Fibroblast of lung (primary cell): ENCODE measurements at regions not wholly inside any gene's neighbourhood (a gene's known extent, or its start where the extent isn't known, plus 50 kb on each side); places are given as distances from the start of the nearest gene placed in this dataset.

Experiments
- EZH2 ChIP-seq: IDR thresholded peaks from 2 replicates; pipeline ENCODE4 v1.5.1; 2012; ENCODE audit warnings: low read length, control low read depth, mild to moderate bottlenecking; ENCODE audit errors: missing control alignments
- TF ChIP-seq, protein P1 (sequence below), 2 donors: IDR thresholded peaks in 1 of 2; conservative IDR thresholded peaks in 1 of 2; 1 replicate in 1 of 2; 2 replicates in 1 of 2; pipeline ENCODE4 v1.5.1; 2011 to 2012; ENCODE audit warnings: low read length in 2 of 2, control low read depth in 1 of 2, inconsistent platforms in 1 of 2, low read depth in 1 of 2, mild to moderate bottlenecking in 1 of 2

DNA sequence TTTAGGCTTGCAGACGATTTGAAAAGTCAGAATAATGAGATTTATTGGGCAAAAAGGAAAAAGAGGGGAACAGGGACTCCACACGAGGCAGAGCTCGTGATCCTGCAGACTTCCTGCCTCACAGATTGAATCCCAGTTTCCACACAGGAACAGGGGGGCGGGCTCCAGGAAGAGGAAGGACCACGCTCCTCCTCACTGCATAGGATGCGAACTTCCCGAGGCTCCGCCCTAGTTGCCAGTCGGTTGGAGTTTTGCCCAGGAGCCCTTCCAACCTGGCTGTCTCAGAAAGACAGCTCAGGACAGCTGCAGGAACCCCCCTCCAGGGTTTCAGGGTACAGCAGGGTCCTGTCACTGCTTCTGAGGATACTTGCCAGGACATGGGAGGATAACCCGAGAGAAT, 488.3 kb upstream of the ADARB2 start:
- TF ChIP-seq, protein P1, sequence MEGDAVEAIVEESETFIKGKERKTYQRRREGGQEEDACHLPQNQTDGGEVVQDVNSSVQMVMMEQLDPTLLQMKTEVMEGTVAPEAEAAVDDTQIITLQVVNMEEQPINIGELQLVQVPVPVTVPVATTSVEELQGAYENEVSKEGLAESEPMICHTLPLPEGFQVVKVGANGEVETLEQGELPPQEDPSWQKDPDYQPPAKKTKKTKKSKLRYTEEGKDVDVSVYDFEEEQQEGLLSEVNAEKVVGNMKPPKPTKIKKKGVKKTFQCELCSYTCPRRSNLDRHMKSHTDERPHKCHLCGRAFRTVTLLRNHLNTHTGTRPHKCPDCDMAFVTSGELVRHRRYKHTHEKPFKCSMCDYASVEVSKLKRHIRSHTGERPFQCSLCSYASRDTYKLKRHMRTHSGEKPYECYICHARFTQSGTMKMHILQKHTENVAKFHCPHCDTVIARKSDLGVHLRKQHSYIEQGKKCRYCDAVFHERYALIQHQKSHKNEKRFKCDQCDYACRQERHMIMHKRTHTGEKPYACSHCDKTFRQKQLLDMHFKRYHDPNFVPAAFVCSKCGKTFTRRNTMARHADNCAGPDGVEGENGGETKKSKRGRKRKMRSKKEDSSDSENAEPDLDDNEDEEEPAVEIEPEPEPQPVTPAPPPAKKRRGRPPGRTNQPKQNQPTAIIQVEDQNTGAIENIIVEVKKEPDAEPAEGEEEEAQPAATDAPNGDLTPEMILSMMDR (conservative IDR thresholded peaks at IDR 0.05 in 1 of 2, IDR thresholded peaks at IDR 0.05 in 1 of 2; ENCODE audit: low read depth in 1 of 2, low read length in 2 of 2) = no peak
- TF ChIP-seq EZH2 = no peak
